H1 (cell line): ENCODE measurements at regions not wholly inside any gene's neighbourhood (a gene's known extent, or its start where the extent isn't known, plus 50 kb on each side); places are given as distances from the start of the nearest gene placed in this dataset.

Source experiments
- CTCF ChIA-PET: fragments of 300-600 bp; sonication (Branson Sonifier 250); formaldehyde crosslinking; loops from one replicate; lab custom pipeline; 2021; ENCODE audit not compliant: partially characterized antibody; lab: Charles Lee
- POLR2A ChIA-PET: fragments of 300-600 bp; sonication (Branson Sonifier 250); formaldehyde crosslinking; loops from one replicate; lab custom pipeline; 2021; ENCODE audit warnings: inconsistent platforms; ENCODE audit not compliant: partially characterized antibody; lab: Charles Lee
- DNase-seq, 2 experiments: peaks; one replicate each; pipeline versions ENCODE4 v3.0.0 to v3.0.0-alpha.2; 2010 to 2022; ENCODE audit warnings: low spot score in 2 of 2, low read depth in 1 of 2, mixed read lengths in 1 of 2
- FAIRE-seq: peaks from 2 replicates; lab custom pipeline; 2011; peaks lifted over from hg19 to GRCh38; lab: Jason Lieb, UNC
- H2AFZ ChIP-seq: 2 replicates; pipeline ENCODE4 v1.8.1; 2012; ENCODE audit warnings: low read length, inconsistent platforms
- H2AK5ac ChIP-seq: 2 replicates; pipeline ENCODE4 v1.6.1; 2013; ENCODE audit warnings: low read depth, low read length
- H2BK120ac ChIP-seq: replicated peaks from 2 replicates; pipeline ENCODE3; 2013; ENCODE audit warnings: low read depth, low read length, inconsistent platforms
- H2BK12ac ChIP-seq: 2 replicates; pipeline ENCODE4 v1.6.1; 2013; ENCODE audit warnings: low read depth, low read length
- H2BK15ac ChIP-seq: 2 replicates; pipeline ENCODE4 v1.6.1; 2013; ENCODE audit warnings: low read length
- H2BK20ac ChIP-seq: 2 replicates; pipeline ENCODE4 v1.6.1; 2013; ENCODE audit warnings: low read length
- H2BK5ac ChIP-seq: 2 replicates; pipeline ENCODE4 v1.6.1; 2013; ENCODE audit warnings: low read depth, low read length
- H3K14ac ChIP-seq: 2 replicates; pipeline ENCODE4 v1.6.1; 2013; ENCODE audit warnings: inconsistent platforms; ENCODE audit not compliant: insufficient read length
- H3K18ac ChIP-seq: 2 replicates; pipeline ENCODE4 v1.6.1; 2013; ENCODE audit warnings: low read length; ENCODE audit errors: extremely low read depth
- H3K23ac ChIP-seq: 2 replicates; pipeline ENCODE4 v1.6.1; 2013; ENCODE audit warnings: inconsistent platforms; ENCODE audit not compliant: insufficient read length
- H3K23me2 ChIP-seq: 2 replicates; pipeline ENCODE4 v1.6.1; 2013; ENCODE audit warnings: low read depth, low read length
- H3K27ac ChIP-seq: 2 replicates; pipeline ENCODE4 v1.6.1; 2011; ENCODE audit warnings: low read depth, low read length, inconsistent platforms
- H3K27me3 ChIP-seq, 4 experiments: replicated peaks in 1 of 4; 1 replicate in 1 of 4; 2 replicates in 3 of 4; pipeline versions ENCODE4 v1.6.1 to v1.8.1; 2011 to 2013; ENCODE audit warnings: low read length in 3 of 4, mild to moderate bottlenecking in 3 of 4, inconsistent platforms in 2 of 4, mixed read lengths in 2 of 4, moderate library complexity in 1 of 4; ENCODE audit not compliant: control insufficient read depth in 3 of 4, insufficient read depth in 3 of 4; ENCODE audit errors: extremely low read depth in 1 of 4
- H3K36me3 ChIP-seq, 4 experiments: 2 replicates each; pipeline versions ENCODE4 v1.6.1 to v1.8.1; 2011 to 2013; ENCODE audit warnings: mild to moderate bottlenecking in 4 of 4, low read length in 3 of 4, moderate library complexity in 2 of 4, control low read depth in 1 of 4, inconsistent platforms in 1 of 4; ENCODE audit not compliant: insufficient read depth in 4 of 4, control insufficient read depth in 2 of 4
- H3K4ac ChIP-seq: replicated peaks from 2 replicates; pipeline ENCODE3; 2013; ENCODE audit warnings: low read length, low read depth, mixed read lengths, inconsistent platforms; ENCODE audit not compliant: insufficient read length
- H3K4me1 ChIP-seq, 4 experiments: replicated peaks in 1 of 4; 1 replicate in 1 of 4; 2 replicates in 3 of 4; pipeline versions ENCODE4 v1.6.1 to v1.8.1; 2011 to 2013; ENCODE audit warnings: low read length in 3 of 4, inconsistent platforms in 2 of 4, mixed read lengths in 1 of 4; ENCODE audit not compliant: insufficient read depth in 4 of 4, control insufficient read depth in 3 of 4
- H3K4me2 ChIP-seq, 2 experiments: 2 replicates each; pipeline versions ENCODE4 v1.6.1 to v1.8.1; 2011 to 2013; ENCODE audit warnings: low read depth in 2 of 2, low read length in 2 of 2, control low read depth in 1 of 2, inconsistent platforms in 1 of 2, mild to moderate bottlenecking in 1 of 2; ENCODE audit not compliant: insufficient read depth in 1 of 2
- H3K4me3 ChIP-seq, 4 experiments: fragments of 200-600, 300-600 bp in 1 of 4; sonication (generic), shearing (Covaris generic), sonication (Bioruptor Twin) in 1 of 4; 2 replicates each; pipeline versions ENCODE4 v1.5.1 to v1.8.1; 2011 to 2016; ENCODE audit warnings: low read length in 4 of 4, low read depth in 3 of 4, control low read depth in 2 of 4, inconsistent platforms in 2 of 4, mild to moderate bottlenecking in 2 of 4, mixed read lengths in 1 of 4, moderate library complexity in 1 of 4; ENCODE audit not compliant: insufficient read depth in 2 of 4; ENCODE audit errors: extremely low read depth in 1 of 4
- H3K56ac ChIP-seq: replicated peaks from 2 replicates; pipeline ENCODE3; 2013; ENCODE audit warnings: low read depth, mild to moderate bottlenecking, mixed read lengths, low read length, inconsistent platforms; ENCODE audit not compliant: insufficient read length
- H3K79me1 ChIP-seq: 2 replicates; pipeline ENCODE4 v1.6.1; 2013; ENCODE audit warnings: low read depth, low read length, control low read depth
- H3K79me2 ChIP-seq, 2 experiments: 2 replicates each; pipeline versions ENCODE4 v1.6.1 to v1.8.1; 2012 to 2013; ENCODE audit warnings: low read length in 2 of 2, mild to moderate bottlenecking in 2 of 2, inconsistent platforms in 1 of 2; ENCODE audit not compliant: insufficient read depth in 2 of 2, control insufficient read depth in 1 of 2
- H3K9ac ChIP-seq, 4 experiments: replicated peaks in 1 of 4; 1 replicate in 1 of 4; 2 replicates in 3 of 4; pipeline versions ENCODE4 v1.6.1 to v1.8.1; 2011 to 2013; ENCODE audit warnings: low read depth in 3 of 4, low read length in 3 of 4, control low read depth in 2 of 4, mild to moderate bottlenecking in 2 of 4, moderate library complexity in 2 of 4, inconsistent platforms in 1 of 4; ENCODE audit errors: extremely low read depth in 1 of 4
- H3K9me3 ChIP-seq, 2 experiments: 2 replicates each; pipeline versions ENCODE4 v1.6.1 to v1.8.1; 2012 to 2013; ENCODE audit warnings: mild to moderate bottlenecking in 2 of 2, moderate library complexity in 2 of 2, control low read depth in 1 of 2, inconsistent platforms in 1 of 2, low read depth in 1 of 2, low read length in 1 of 2, mixed read lengths in 1 of 2; ENCODE audit not compliant: insufficient read depth in 2 of 2
- H4K20me1 ChIP-seq, 2 experiments: replicated peaks in 1 of 2; 2 replicates each; pipeline versions ENCODE3 to v1.8.1; 2011 to 2013; ENCODE audit warnings: inconsistent platforms in 2 of 2, low read length in 2 of 2, mild to moderate bottlenecking in 1 of 2; ENCODE audit not compliant: insufficient read depth in 2 of 2, control insufficient read depth in 1 of 2
- H4K5ac ChIP-seq: 2 replicates; pipeline ENCODE4 v1.6.1; 2013; ENCODE audit warnings: low read length, low read depth, mixed read lengths, inconsistent platforms; ENCODE audit not compliant: insufficient read length
- H4K8ac ChIP-seq: 2 replicates; pipeline ENCODE4 v1.8.0; 2013; ENCODE audit warnings: mild to moderate bottlenecking, moderate library complexity, low read length, inconsistent platforms; ENCODE audit not compliant: insufficient read depth; ENCODE audit errors: extremely low read depth
- H4K91ac ChIP-seq: replicated peaks from 2 replicates; pipeline ENCODE3; 2013; ENCODE audit warnings: low read length, mixed read lengths, inconsistent platforms; ENCODE audit not compliant: insufficient read length
- CBX8 ChIP-seq: fragments of 300-800, 300-1000 bp; sonication (generic); IDR thresholded peaks from 2 replicates; pipeline ENCODE4 v1.7.1; 2016; ENCODE audit warnings: low read depth, low read length, borderline replicate concordance
- CHD1 ChIP-seq: IDR thresholded peaks from 2 replicates; pipeline ENCODE4 v1.6.1; 2012; ENCODE audit warnings: low read depth, low read length, improper control_type of control experiment
- CTBP2 ChIP-seq: IDR thresholded peaks from 2 replicates; pipeline ENCODE4 v1.7.0; 2011; ENCODE audit warnings: borderline replicate concordance, mild to moderate bottlenecking, moderate library complexity, mixed read lengths, low read length; ENCODE audit not compliant: insufficient read depth, insufficient read length
- FOSL1 ChIP-seq: IDR thresholded peaks from 2 replicates; pipeline ENCODE4 v1.6.1; 2011; ENCODE audit warnings: mild to moderate bottlenecking, low read depth, low read length, moderate library complexity; ENCODE audit not compliant: insufficient read depth
- POU5F1 ChIP-seq: IDR thresholded peaks from 2 replicates; pipeline ENCODE4 v1.6.1; 2011; ENCODE audit warnings: low read depth, mild to moderate bottlenecking, low read length, moderate library complexity
- RXRA ChIP-seq: IDR thresholded peaks from 2 replicates; pipeline ENCODE4 v1.6.1; 2011; ENCODE audit warnings: low read depth, mild to moderate bottlenecking, low read length, moderate library complexity; ENCODE audit not compliant: insufficient read depth
- SP4 ChIP-seq: IDR thresholded peaks from 2 replicates; pipeline ENCODE4 v1.6.1; 2012; ENCODE audit warnings: low read length, inconsistent platforms
- SRF ChIP-seq: IDR thresholded peaks from 2 replicates; pipeline ENCODE4 v1.6.1; 2011; ENCODE audit warnings: mild to moderate bottlenecking, low read depth, low read length, moderate library complexity
- YY1 ChIP-seq: IDR thresholded peaks from 2 replicates; pipeline ENCODE4 v1.6.1; 2011; ENCODE audit warnings: low read depth, mild to moderate bottlenecking, low read length
- WGBS, 2 experiments: shearing (Covaris generic) in 1 of 2; methylation state at CpG; one replicate each; pipeline versions ENCODE4 v1.1.6 to v1.1.7; 2013 to 2015; ENCODE audit warnings: low lambda C conversion rate in 2 of 2, mixed read lengths in 2 of 2, inconsistent platforms in 1 of 2, low coverage in 1 of 2, missing lambda C conversion rate in 1 of 2; ENCODE audit not compliant: insufficient replicate concordance in 2 of 2, insufficient coverage in 1 of 2, insufficient read length in 1 of 2; ENCODE audit errors: extremely low coverage in 1 of 2, missing lambda C conversion rate in 1 of 2; 5-methylcytosine and 5-hydroxymethylcytosine counted together
- TF ChIP-seq, protein P1 (sequence below): IDR thresholded peaks from 2 replicates; pipeline ENCODE4 v1.6.1; 2011; ENCODE audit warnings: low read depth, mild to moderate bottlenecking, low read length; ENCODE audit not compliant: insufficient read depth
- TF ChIP-seq, protein P2 (sequence below): IDR thresholded peaks from 2 replicates; pipeline ENCODE4 v1.6.1; 2011; ENCODE audit warnings: low read length, improper control_type of control experiment
- TF ChIP-seq, protein P3 (sequence below): IDR thresholded peaks from 2 replicates; pipeline ENCODE4 v1.6.1; 2012; ENCODE audit warnings: inconsistent platforms
- TF ChIP-seq, protein P4 (sequence below): IDR thresholded peaks from 2 replicates; pipeline ENCODE4 v1.6.1; 2012; ENCODE audit warnings: inconsistent platforms

DNA sequence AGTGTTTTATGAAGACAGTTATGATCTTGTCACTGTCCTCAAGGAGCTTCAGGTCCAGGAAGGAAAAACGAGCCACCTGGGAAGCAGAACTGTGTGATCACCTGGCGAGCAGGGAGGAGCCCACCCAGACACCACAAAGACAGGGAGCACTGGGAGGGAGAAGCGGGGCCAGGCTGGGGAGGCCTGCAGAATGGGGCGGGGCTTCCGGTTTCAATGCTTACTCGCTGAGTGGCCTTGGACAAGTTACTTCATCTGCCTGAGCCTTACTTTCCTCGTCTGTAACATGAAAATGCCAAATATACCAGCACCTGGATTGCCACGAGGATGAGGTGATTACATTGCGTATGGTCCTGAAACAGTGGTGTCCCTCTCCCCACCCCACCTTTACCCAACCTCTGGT lies 227.5 kb downstream of the ANKRD30B start:
- Histone ChIP-seq H3K36me3 (no peaks in the 10 kb centered on the region), H3K23me2 (no peaks in the 10 kb centered on the region), H2BK20ac (no peak overlapping the region), H3K4me1 (no peaks in the 10 kb centered on the region), H3K4me3 (no peak overlapping the region), H3K9me3 (peaks cover 56 to 89% of the 10 kb centered on the region in 2 experiments; a peak in 3 of 4 replicates), H3K27ac (no peak overlapping the region), H3K27me3 (no peaks in the 10 kb centered on the region), H3K79me2 (no peaks in the 10 kb centered on the region), H4K20me1 (no peaks in the 10 kb centered on the region), H4K8ac (no peak overlapping the region), H2BK15ac (no peak overlapping the region), H3K18ac (no peak overlapping the region), H3K4ac (no peak overlapping the region), H4K5ac (no peak overlapping the region), H2AK5ac (no peak overlapping the region), H3K56ac (no peak overlapping the region), H2BK120ac (no peak overlapping the region), H2AFZ (no peak overlapping the region), H3K79me1 (no peaks in the 10 kb centered on the region), H2BK5ac (no peak overlapping the region), H4K91ac (no peak overlapping the region), H3K14ac (no peak overlapping the region), H3K4me2 (no peak overlapping the region), H3K23ac (no peak overlapping the region), H2BK12ac (no peak overlapping the region), H3K9ac (no peak overlapping the region)
- no peak for DNase-seq
- FAIRE-seq = no peak
- ChIA-PET CTCF (no interaction called here), POLR2A (no interaction called here)
- 84% methylated on average over 5 of the region's 9 CpGs; no CpG with 5 or more reads in 1 of the 2 experiments for WGBS, 2 experiments
- TF ChIP-seq RXRA = no peak
- TF ChIP-seq CTBP2 = no peak
- no peak for TF ChIP-seq CBX8
- TF ChIP-seq FOSL1 = no peak
- no peak for TF ChIP-seq CHD1
- TF ChIP-seq YY1 = no peak
- no peak for TF ChIP-seq SP4
- TF ChIP-seq, protein P1, sequence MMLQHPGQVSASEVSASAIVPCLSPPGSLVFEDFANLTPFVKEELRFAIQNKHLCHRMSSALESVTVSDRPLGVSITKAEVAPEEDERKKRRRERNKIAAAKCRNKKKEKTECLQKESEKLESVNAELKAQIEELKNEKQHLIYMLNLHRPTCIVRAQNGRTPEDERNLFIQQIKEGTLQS = no peak
- TF ChIP-seq POU5F1 = no peak
- TF ChIP-seq, protein P2, sequence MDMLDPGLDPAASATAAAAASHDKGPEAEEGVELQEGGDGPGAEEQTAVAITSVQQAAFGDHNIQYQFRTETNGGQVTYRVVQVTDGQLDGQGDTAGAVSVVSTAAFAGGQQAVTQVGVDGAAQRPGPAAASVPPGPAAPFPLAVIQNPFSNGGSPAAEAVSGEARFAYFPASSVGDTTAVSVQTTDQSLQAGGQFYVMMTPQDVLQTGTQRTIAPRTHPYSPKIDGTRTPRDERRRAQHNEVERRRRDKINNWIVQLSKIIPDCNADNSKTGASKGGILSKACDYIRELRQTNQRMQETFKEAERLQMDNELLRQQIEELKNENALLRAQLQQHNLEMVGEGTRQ = no peak
- TF ChIP-seq, protein P3, sequence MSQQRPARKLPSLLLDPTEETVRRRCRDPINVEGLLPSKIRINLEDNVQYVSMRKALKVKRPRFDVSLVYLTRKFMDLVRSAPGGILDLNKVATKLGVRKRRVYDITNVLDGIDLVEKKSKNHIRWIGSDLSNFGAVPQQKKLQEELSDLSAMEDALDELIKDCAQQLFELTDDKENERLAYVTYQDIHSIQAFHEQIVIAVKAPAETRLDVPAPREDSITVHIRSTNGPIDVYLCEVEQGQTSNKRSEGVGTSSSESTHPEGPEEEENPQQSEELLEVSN = no peak
- TF ChIP-seq SRF = no peak
- TF ChIP-seq, protein P4, sequence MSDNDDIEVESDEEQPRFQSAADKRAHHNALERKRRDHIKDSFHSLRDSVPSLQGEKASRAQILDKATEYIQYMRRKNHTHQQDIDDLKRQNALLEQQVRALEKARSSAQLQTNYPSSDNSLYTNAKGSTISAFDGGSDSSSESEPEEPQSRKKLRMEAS = no peak
